Fibroblast of the conjunctiva (primary cell): ENCODE measurements at regions not wholly inside any gene's neighbourhood (a gene's known extent, or its start where the extent isn't known, plus 50 kb on each side); places are given as distances from the start of the nearest gene placed in this dataset.

Experiments used
- DNase-seq: peaks from one replicate; pipeline ENCODE4 v3.0.0-alpha.2; 2010; ENCODE audit warnings: low read depth

GRCh38 chr1:8267307-8267706 lies 50.6 kb upstream of the SLC45A1 start:
- no peak for DNase-seq

- no peak for DNase-seq
These were observed 51.3 kb upstream of the SLC45A1 start for GRCh38 chr1:8266436-8267165.

GRCh38 chr1:8263791-8264190 lies 54.1 kb upstream of the SLC45A1 start:
- DNase-seq, result no peak

- no peak for DNase-seq
These were observed 56.5 kb upstream of the SLC45A1 start for GRCh38 chr1:8261398-8261762.

- DNase-seq, result peak; percentile 20
These were observed 58.2 kb upstream of the SLC45A1 start for GRCh38 chr1:8259498-8260290.

GRCh38 chr1:8257621-8258020 lies 60.3 kb upstream of the SLC45A1 start:
- no peak for DNase-seq

GRCh38 chr1:8256321-8256720 lies 61.6 kb upstream of the SLC45A1 start:
- no peak for DNase-seq

- DNase-seq, result no peak
These were observed 62.2 kb upstream of the SLC45A1 start for GRCh38 chr1:8255712-8256111.

GRCh38 chr1:8252266-8252951 lies 65.5 kb upstream of the SLC45A1 start:
- DNase-seq, result no peak

- no peak for DNase-seq
These were observed 66.3 kb upstream of the SLC45A1 start for GRCh38 chr1:8251635-8252034.

GRCh38 chr1:8249838-8250237 lies 68.1 kb upstream of the SLC45A1 start:
- no peak for DNase-seq

GRCh38 chr1:8247811-8248436 lies 70.0 kb upstream of the SLC45A1 start:
- DNase-seq, result no peak

GRCh38 chr1:8244304-8244703 lies 73.6 kb upstream of the SLC45A1 start:
- DNase-seq, result no peak

- DNase-seq, result no peak
These were observed 75.4 kb upstream of the SLC45A1 start for GRCh38 chr1:8242498-8242897.

GRCh38 chr1:8241417-8242014 lies 76.4 kb upstream of the SLC45A1 start:
- DNase-seq, result no peak

GRCh38 chr1:8239306-8240023 lies 78.4 kb upstream of the SLC45A1 start:
- DNase-seq, result no peak

- DNase-seq, result peak; percentile 57
These were observed 78.9 kb upstream of the SLC45A1 start for GRCh38 chr1:8239039-8239305.

GRCh38 chr1:8238141-8239038 lies 79.5 kb upstream of the SLC45A1 start:
- DNase-seq, result peak; percentile 31

GRCh38 chr1:8232036-8232757 lies 85.7 kb upstream of the SLC45A1 start:
- no peak for DNase-seq

- DNase-seq, result no peak
These were observed 87.7 kb upstream of the SLC45A1 start for GRCh38 chr1:8230292-8230621.
